HT-29 (cell line): ENCODE measurements at regions not wholly inside any gene's neighbourhood (a gene's known extent, or its start where the extent isn't known, plus 50 kb on each side); places are given as distances from the start of the nearest gene placed in this dataset.

Experiments
- DNase-seq: peaks from one replicate; pipeline ENCODE4 v3.0.0-alpha.2; 2015; ENCODE audit warnings: low spot score

DNA sequence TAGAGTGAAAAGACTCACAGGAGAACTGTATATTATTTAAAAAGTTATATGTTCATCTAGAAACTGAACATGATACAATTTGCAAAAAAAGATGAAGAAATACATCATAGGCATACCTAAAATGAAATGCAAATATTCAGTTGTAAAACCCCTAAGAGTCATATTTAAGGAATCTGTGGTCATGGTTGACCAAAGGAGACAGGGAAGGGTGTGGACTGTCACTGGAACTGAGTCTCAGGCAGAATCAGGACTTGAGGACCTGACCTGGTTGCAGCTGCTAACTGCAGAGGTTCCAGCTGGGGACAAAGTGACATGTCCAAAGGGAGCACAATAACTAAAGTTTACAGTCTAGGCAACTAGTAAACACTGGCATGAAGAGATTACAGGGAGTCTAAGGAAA is 211.3 kb upstream of the RAG2 start:
- DNase-seq, result no peak

DNA sequence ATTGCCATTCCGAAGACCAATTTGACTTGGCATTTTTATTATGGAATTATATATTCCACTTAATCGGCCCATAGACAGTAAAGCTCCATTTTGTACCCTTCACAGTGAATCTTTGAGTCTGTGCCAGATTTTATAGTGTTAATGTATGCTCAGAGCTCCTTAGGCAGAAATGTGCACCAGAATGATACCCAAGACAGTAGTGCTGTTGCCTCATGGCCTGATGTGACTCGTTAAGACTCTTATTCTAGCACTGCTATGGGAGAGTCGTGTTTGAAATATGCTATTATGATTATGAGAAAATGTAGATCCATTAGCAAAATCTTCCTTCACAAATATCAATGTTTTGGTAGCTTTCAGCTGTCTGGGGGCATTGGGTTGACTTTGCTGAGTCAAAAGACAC is 209.8 kb upstream of the RAG2 start:
- no peak for DNase-seq

DNA sequence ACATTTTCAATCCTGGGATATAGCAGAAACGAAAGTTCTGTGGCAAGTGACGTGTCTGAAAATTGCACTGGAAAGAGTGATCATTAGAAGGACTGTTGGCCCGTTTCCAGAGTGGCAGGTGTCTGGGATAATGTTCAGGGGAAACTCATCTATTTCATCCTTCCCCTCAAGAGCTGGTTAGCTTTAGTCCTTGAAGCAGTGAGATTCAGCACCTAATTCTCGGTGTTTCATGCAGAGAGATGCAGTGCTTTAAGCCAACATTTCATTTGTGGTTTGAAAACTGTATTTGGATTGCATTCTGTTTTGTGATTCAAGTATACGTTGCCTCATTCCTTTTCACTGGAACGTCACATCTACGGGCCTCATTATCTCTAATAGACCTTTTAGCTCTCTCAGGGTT is 205.0 kb upstream of the RAG2 start:
- no peak for DNase-seq

DNA sequence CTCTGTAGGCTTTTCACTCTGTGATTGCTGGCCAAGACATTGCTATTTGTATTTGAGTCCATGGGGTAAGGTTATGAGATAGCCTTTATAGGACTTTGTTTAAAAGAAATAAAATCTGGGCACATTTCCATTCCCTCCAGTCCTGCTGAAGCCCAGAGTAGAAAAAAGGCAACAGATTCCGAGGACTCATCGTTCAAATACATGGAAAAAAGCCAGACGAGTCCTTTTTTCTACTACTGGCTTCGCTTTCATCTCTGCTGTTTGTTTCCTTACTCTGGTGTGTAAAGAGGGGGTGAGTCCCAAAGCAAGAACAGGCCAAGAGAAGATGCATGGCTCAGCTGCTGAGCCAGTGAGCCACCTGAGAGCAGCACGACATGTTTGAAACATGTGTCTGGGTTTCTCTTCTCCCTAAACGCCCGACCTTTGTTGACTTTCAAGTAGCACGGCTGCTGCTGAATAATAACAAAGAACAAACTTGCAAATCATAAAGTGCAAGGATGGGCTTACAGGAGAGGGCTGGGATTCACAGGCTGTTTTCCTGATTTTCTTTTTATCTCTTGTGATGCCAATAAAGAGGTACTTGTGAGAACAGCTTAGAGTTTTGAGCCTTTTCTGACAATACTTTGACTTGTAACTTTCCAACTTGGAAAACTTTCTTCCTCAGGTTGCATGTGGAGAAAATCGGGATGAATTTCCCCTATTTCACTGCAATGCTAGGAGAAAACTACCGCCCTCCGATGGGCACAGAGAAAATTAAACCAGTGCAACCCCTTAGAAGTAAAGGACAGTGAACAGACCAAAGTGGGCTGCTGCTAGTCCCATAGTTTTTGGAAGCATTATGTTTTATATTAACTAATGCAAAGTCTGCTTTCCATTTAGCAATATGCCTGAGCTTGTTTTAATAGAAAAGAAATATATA is 195.2 kb upstream of the RAG2 start:
- peak; percentile 18 for DNase-seq

DNA sequence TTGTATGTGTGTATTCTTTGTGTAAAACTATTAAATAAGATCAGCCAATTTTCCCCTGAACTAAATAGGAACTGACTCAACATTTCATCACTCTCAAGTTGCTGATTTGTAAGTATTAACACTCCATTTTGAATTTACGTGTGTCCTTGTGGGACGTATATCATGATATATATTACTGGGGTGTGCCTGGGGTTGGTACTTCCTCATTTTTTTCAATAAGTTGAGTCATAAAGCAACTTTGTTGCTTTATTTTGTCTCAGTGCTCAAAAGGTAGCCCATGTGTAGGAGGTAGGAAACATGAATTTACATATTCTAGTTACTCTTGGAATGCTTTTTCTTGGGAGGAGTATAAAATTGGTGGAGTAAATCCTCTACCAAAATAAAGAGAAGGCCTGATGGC is 193.9 kb upstream of the RAG2 start:
- DNase-seq, result no peak

DNA sequence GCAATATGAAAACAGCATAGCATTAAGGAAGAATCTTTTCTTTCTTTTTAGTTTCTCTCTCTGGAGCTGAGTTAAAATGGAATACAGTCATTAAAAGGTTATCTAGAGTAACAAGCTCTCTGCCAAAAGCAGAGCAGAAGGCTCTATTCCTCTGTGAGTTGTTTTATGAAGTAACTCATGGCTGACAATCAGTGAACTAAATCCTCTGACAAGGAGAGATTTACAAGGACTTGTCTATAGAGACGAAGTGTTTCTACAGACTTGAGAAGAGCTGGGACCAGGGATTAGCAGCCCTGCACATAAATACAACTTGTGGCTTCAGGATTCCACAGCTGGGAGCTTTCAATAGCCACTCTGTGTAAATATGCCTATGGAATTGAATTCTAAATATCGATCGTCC is 192.5 kb upstream of the RAG2 start:
- DNase-seq, result no peak

DNA sequence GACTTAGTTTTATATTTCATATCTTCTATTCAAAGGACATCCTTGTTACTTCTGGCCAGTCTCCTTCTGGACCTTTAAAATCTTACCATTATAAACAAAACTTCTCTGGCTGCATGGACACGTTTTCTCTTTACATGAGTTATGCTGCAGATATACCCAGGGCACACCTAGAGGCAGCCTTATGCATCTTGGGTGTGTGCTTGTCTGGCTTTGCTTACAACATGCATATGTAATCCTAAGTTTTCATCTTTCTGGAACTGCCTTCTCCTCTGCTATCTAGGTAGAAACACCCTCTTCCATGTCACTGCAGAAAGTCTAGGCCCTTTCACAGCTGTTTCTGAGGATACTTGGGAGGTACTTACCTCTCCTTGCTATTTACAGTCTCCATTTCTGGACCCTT is 185.8 kb upstream of the RAG2 start:
- no peak for DNase-seq

DNA sequence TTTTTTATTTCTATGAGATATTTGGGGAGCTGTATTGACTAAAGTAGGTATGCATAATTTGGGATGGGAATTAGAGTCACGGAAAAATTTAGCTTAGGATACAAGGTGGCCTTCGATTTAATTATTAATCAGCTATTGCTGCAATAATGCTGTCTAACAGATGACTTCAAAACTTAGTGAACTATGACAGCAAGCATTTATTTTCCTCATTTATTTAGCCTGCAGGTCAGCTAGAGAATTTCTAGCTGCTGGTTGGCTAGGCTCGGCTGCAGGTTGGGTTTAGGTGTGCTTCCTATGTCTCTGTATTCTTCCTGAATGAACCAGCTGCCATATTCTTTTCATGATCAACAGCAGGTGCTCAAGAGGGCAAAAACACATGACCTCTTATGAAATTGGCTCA is 181.8 kb upstream of the RAG2 start:
- no peak for DNase-seq

DNA sequence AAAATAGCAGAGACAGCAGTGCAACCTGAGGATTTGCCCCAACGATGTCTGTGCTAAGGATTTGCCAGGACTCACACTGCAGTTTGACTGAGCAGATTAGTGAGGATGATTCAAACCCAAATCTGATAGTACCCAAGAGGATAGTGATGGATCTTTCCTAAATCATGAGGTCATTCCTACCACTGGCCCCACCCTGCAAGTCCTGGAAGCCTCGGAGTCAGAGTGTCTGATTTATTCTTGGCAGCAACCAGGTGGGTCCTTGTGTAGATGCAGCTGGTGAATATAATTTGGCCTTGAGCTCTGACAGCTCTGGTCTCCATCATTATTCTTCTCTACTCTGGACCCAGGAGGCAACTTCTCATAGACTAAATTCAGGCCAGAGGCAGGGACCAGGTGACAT is 179.3 kb upstream of the RAG2 start:
- DNase-seq, result no peak

DNA sequence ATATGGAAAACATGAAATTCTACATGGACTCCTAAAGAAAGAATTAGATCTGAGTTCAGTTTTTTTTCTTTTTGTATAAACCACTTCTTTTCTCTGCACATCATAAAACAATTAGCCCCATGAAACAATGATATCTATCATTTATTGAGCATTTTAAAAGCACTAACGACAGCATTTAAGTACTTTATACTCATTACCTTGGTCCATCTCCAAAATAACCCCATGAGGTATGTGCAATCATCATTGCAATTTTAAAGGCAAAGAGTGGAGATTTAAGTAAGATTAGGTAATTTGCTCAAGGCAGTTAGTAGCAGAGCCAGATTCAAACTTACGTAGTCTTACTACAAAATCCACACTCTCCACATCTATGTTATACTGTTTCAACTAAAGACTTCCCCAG is 177.7 kb upstream of the RAG2 start:
- no peak for DNase-seq

DNA sequence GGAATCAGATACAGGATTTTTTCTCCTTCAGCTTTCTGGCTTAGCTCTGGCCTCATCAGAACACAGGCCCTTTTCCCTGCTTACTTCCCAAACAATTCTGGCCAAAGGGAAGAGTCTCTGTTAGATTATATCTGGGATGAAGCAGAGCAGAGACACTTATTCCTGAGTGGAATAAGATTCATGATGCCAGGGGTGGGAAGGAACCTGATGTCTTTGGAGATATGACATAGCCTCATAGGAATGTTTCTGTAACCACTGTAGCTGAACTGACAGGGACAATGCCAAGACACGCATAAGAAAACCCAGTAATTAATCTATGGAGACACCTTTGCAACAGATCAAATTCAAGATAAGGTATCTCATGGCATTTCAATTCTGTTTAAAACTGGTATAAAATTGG is 177.1 kb upstream of the RAG2 start:
- no peak for DNase-seq

DNA sequence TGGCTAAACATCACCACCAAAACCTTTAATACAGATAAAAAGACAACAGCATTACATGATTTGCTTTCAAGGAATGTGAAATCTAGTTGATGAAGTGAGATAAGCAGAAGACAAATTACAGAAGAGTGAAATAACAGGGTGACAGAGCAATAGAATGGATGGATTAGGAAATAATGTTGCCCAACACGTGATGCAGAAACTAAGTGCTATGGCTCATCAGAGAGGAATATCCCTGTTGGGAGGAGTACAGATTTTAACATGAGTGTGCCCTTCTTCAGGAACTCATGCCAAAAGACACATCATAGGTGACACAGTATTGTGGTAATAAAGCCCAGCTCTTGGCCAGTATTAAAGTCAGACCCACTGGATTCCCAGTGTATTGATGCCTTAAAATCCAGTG is 176.6 kb upstream of the RAG2 start:
- DNase-seq, result no peak

DNA sequence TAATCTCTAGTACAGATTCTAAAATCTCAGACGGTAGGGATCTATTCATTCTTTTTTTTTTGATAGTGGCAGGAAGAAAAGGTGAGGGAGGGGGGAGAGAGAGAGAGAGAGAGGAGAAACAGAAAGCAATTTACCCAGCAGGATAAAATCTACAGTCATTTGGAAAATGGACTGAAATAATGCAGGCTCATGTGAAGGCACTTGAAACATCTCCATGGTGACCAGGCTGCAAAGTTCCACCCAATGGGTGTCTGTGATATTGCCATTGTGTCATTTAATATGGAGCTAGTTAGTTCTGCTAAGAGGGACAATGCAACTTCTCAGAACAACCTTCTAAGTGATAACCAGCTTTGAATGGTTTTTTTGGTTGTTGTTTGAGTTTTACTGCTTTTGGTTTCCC is 165.2 kb upstream of the RAG2 start:
- no peak for DNase-seq

DNA sequence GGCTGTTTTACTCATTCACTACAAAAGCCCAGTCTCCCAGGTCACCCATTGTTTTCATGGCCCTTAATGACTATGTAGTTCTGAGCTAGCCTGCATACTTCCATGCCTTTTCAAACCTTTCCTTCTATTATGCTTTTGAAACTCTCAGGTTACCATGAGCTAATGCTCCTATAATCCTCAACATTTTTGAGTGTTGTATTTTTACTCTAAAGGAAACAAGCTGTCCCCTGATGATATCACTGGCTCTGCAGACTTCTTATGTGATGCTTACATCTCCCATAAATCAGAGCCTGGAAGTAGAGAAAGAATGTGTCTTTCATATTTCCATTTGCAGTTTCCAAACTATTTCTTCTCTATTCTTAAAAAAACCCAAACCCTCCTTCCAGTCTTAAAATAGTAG is 159.0 kb upstream of the RAG2 start:
- DNase-seq, result no peak

DNA sequence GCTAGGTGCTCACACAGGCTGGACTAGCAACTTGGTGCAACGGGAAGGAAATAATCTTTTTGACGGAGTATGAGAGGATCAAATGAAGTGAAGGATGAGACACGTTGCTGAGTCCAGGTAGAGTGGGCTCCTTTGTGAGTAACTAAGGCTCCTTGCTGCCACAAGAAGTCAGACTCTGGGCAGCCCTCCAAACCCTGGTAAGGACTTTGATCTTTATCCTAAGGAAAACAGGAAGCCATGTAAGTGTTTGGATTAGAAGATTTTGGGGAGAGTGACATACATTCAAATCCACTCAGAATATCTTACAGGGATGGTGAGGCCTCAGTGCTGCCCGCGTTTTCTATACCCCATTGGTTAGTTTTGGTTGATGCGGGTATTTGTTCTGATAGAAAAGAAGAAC is 155.9 kb upstream of the RAG2 start:
- no peak for DNase-seq

DNA sequence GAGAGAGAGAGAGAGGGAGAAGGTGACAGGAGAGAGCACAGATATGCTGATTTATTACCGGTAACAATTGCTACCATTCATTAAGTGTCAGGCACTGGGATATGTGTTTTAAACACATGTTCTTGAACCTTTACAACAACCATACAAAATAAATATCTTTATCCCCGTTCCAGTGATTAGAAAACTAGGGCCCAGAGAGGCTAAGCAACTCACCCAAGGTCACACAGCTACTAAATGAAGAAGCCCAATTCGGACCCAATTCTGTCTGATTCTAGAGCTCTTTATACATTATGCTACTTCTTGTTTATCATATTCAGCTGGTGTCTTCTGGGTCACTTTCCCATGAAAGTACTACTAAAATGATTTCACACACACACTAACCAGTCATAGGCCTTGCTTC is 154.0 kb upstream of the RAG2 start:
- DNase-seq, result no peak

DNA sequence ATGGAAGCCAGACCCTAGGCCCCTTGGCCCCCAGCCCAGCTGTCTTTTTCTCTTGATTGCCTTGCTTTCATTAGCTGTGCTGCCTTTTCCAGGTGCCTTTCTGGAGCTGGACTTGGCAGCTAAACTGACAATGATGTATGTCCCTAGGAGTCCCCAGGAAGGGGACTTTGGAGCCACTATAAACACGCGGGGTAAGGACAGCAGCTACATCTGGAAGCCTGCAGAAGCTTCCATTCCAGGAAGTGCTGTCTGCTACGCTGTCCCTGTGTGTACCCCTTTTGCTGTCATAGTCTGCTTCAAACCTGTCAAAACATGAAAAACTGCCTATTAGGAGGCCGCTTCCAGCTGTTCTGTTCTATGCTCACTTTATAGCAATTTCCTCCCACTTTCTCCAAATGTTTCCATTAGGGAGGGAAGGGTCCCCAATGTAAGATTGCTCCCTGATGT is 153.3 kb upstream of the RAG2 start:
- DNase-seq, result no peak

DNA sequence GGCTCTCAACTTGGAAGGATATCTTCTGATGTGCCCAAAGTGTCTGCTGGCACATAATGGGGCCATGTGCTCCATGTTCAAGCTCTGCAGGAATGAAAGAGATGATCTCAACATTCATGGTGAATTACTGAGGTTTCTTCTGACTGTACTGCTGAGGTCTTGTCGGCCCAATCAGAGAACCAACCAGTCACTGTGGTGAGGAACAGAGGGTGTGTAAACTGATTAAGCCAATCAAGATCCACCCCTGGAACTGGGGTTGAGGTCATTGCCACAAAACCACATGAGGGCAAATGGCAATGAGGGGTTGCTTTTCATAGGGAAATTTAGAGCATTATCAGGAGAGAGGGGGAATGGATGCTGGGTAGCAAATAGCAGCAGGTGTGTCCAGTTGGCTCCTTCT is 152.3 kb upstream of the RAG2 start:
- no peak for DNase-seq

DNA sequence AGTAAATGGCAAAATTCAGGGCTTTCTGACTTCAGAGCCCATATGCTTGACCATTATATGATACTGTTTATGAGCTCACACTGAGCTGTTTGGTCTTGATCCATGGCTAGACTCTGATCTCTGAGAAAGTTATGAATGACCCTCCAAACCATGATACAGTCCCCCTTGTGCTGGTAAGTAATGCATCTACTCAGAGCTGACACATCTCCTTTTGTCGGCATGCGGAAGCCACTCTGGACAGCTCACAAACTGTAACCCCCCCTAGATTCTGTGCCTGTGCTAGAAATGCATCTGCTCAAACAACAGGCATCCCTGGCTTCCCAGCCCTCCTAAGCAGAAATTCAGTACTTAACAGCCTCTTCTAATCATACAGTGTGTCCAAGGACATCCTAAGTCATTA is 150.8 kb upstream of the RAG2 start:
- DNase-seq, result no peak

DNA sequence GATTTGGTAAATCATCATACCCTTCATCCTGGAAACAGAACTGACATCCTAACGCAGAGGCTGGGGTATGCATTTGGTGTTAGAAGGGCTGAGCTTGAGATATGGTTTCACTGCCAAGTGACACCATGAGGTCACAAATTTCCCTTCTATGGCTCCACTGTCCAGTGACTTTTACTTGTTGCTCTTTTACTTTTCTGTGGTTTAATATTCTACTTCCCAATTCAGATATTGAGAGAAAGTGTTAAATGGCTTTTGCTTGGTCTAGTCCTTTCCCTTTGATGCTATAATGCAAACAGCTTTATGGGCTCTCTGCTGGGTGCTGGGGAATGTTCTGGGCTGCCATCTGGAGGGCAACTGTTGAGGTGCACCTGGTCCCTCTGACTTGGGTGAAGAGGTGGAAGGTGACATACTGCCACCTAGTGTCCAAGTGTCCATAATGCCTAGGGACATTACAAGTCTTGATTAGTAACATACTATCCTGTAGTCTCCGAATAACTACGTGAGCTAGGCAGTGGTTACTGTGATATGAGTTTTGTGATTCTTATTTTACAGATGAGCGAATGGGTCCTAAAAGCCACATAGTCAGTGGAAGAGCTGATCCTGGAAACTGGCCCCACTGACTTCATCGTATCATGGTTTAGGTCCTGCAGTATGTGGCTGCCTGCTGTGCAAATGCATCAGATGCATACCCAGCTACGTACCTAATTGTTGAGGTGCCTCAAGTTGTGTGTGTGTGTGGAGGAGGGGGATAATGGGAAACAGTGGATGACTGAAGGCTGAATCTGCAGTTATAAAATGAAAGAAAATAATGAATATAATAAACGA is 149.1 kb upstream of the RAG2 start:
- DNase-seq, result peak; percentile 99

DNA sequence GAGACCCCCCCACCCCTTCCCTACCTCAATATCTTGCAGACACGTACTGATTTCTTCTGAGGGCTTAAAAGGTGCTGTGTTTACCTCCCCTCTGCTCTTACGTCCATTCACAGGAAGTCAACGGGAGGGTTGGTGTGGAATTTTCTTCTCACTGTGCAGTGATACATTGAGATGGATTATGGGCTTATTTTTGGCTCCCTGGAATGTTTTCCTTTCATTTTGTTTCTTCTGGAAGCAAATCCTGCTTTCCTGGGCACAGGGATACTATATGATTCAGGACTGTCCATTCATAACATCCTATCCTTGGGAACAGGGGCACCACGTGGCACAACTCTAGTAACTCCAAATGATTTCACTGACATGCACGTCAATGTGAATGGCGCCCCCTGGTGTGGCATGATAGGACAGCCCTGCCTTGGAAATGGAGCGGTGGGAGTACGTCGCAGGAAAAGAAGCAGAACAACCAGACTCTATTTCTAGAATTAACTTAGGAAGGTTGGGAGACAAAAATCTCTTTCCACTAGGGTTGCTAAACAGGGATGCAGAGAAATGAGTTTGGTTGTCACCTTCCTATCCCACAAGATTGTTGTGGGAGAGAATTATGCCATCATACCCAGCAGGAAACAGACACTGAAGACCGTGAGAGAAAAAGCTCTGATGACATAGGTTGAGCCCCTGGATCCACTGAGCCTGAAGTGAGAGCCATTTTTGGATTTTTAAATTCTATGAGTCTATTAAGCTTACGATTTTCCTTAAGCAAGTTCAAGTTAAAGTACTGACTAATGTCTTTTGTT is 146.5 kb upstream of the RAG2 start:
- DNase-seq, result peak; percentile 77

DNA sequence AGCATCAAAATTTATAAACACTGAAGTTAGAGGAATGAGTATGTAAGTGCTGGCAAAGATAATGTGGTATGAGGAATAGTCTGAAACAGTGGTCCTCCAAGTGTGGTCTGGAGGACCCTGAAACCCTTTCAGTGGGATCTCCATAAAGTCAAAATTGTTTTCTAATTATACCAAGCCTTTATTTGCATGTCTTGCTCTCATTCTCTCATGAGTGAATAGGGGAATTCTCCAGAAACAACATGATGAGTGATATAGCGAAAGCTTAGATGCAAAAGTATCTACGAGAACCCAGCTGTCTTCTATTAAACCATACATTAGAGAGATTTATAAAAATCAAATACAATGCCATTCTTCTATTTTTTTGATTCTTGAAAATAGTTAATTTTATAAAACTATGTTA is 145.0 kb upstream of the RAG2 start:
- DNase-seq, result no peak
